ENCODE measurements at regions not wholly inside any gene's neighbourhood (a gene's known extent, or its start where the extent isn't known, plus 50 kb on each side); places are given as distances from the start of the nearest gene placed in this dataset.
"Not testable (repeated sequence)": the region's sequence is repeated elsewhere in the genome, so short reads cannot be mapped to it uniquely, and the experiment has no call there.

GRCh38 chr4:4090720-4091119, 136.0 kb downstream of the OTOP1 start:
- not testable (repeated sequence) for DNase-seq; H3K4me2 ChIP-seq (ENCODE audit: low read depth, low read length, poor library complexity, severe bottlenecking); H4K20me1 ChIP-seq (ENCODE audit: insufficient read depth, low read depth, low read length); H3K79me2 ChIP-seq (ENCODE audit: low read length); H3K9me3 ChIP-seq (ENCODE audit: low read length); H3K36me3 ChIP-seq (ENCODE audit: insufficient read depth, low read length); H3K27me3 ChIP-seq (ENCODE audit: low read length); H3K27ac ChIP-seq (ENCODE audit: low read length); H3K4me3 ChIP-seq (ENCODE audit: low read length); H3K9ac ChIP-seq (ENCODE audit: low read length); H3K9me2 ChIP-seq (replicated peaks; ENCODE audit: insufficient read depth, low read length); H3K4me1 ChIP-seq (ENCODE audit: low read length); H2AFZ ChIP-seq (ENCODE audit: low read length)

- not testable (repeated sequence) for DNase-seq; H3K4me3 ChIP-seq (ENCODE audit: low read length); H3K9me2 ChIP-seq (replicated peaks; ENCODE audit: insufficient read depth, low read length); H3K9ac ChIP-seq (ENCODE audit: low read length); H2AFZ ChIP-seq (ENCODE audit: low read length); H3K27ac ChIP-seq (ENCODE audit: low read length); H3K4me1 ChIP-seq (ENCODE audit: low read length); H4K20me1 ChIP-seq (ENCODE audit: insufficient read depth, low read depth, low read length); H3K4me2 ChIP-seq (ENCODE audit: low read depth, low read length, poor library complexity, severe bottlenecking); H3K79me2 ChIP-seq (ENCODE audit: low read length); H3K27me3 ChIP-seq (ENCODE audit: low read length); H3K36me3 ChIP-seq (ENCODE audit: insufficient read depth, low read length); H3K9me3 ChIP-seq (ENCODE audit: low read length)
Measured at GRCh38 chr4:4092159-4092558, 134.6 kb downstream of the OTOP1 start.

- H3K79me2 ChIP-seq (ENCODE audit: low read length); H2AFZ ChIP-seq (ENCODE audit: low read length); H4K20me1 ChIP-seq (ENCODE audit: insufficient read depth, low read depth, low read length); H3K9me3 ChIP-seq (ENCODE audit: low read length); H3K4me2 ChIP-seq (ENCODE audit: low read depth, low read length, poor library complexity, severe bottlenecking); H3K4me1 ChIP-seq (ENCODE audit: low read length); H3K9ac ChIP-seq (ENCODE audit: low read length); H3K27ac ChIP-seq (ENCODE audit: low read length); DNase-seq; H3K9me2 ChIP-seq (replicated peaks; ENCODE audit: insufficient read depth, low read length); H3K4me3 ChIP-seq (ENCODE audit: low read length); H3K36me3 ChIP-seq (ENCODE audit: insufficient read depth, low read length); H3K27me3 ChIP-seq (ENCODE audit: low read length): not testable (repeated sequence)
Measured at GRCh38 chr4:4099610-4100009, 127.1 kb downstream of the OTOP1 start.

- DNase-seq; H3K9me2 ChIP-seq (replicated peaks; ENCODE audit: insufficient read depth, low read length); H3K4me1 ChIP-seq (ENCODE audit: low read length); H3K27ac ChIP-seq (ENCODE audit: low read length); H3K36me3 ChIP-seq (ENCODE audit: insufficient read depth, low read length); H3K9ac ChIP-seq (ENCODE audit: low read length); H3K4me3 ChIP-seq (ENCODE audit: low read length); H3K27me3 ChIP-seq (ENCODE audit: low read length); H3K9me3 ChIP-seq (ENCODE audit: low read length); H3K4me2 ChIP-seq (ENCODE audit: low read depth, low read length, poor library complexity, severe bottlenecking); H3K79me2 ChIP-seq (ENCODE audit: low read length); H2AFZ ChIP-seq (ENCODE audit: low read length); H4K20me1 ChIP-seq (ENCODE audit: insufficient read depth, low read depth, low read length): not testable (repeated sequence)
Measured at GRCh38 chr4:4106923-4107322, 119.8 kb downstream of the OTOP1 start.

GRCh38 chr4:4107411-4108107, 119.2 kb downstream of the OTOP1 start:
- not testable (repeated sequence) for H3K4me3 ChIP-seq (ENCODE audit: low read length); H4K20me1 ChIP-seq (ENCODE audit: insufficient read depth, low read depth, low read length); H3K4me2 ChIP-seq (ENCODE audit: low read depth, low read length, poor library complexity, severe bottlenecking); H3K79me2 ChIP-seq (ENCODE audit: low read length); H3K9me2 ChIP-seq (replicated peaks; ENCODE audit: insufficient read depth, low read length); H3K9me3 ChIP-seq (ENCODE audit: low read length); H2AFZ ChIP-seq (ENCODE audit: low read length); H3K27ac ChIP-seq (ENCODE audit: low read length); H3K9ac ChIP-seq (ENCODE audit: low read length); H3K36me3 ChIP-seq (ENCODE audit: insufficient read depth, low read length); H3K4me1 ChIP-seq (ENCODE audit: low read length); H3K27me3 ChIP-seq (ENCODE audit: low read length)
- peak; percentile 70 for DNase-seq

- H3K9me2 ChIP-seq (replicated peaks; ENCODE audit: insufficient read depth, low read length); H3K79me2 ChIP-seq (ENCODE audit: low read length); H3K36me3 ChIP-seq (ENCODE audit: insufficient read depth, low read length); H3K4me3 ChIP-seq (ENCODE audit: low read length); H3K27me3 ChIP-seq (ENCODE audit: low read length); H3K4me1 ChIP-seq (ENCODE audit: low read length); DNase-seq; H3K9me3 ChIP-seq (ENCODE audit: low read length); H2AFZ ChIP-seq (ENCODE audit: low read length); H4K20me1 ChIP-seq (ENCODE audit: insufficient read depth, low read depth, low read length); H3K9ac ChIP-seq (ENCODE audit: low read length); H3K4me2 ChIP-seq (ENCODE audit: low read depth, low read length, poor library complexity, severe bottlenecking); H3K27ac ChIP-seq (ENCODE audit: low read length): not testable (repeated sequence)
Measured at GRCh38 chr4:4115381-4115780, 111.3 kb downstream of the OTOP1 start.

GRCh38 chr4:4116901-4117300, 109.8 kb downstream of the OTOP1 start:
- not testable (repeated sequence) for H3K9me2 ChIP-seq (replicated peaks; ENCODE audit: insufficient read depth, low read length); H3K4me2 ChIP-seq (ENCODE audit: low read depth, low read length, poor library complexity, severe bottlenecking)

GRCh38 chr4:4134368-4134767, 92.4 kb downstream of the OTOP1 start:
- not testable (repeated sequence) for DNase-seq; H2AFZ ChIP-seq (ENCODE audit: low read length); H3K4me1 ChIP-seq (ENCODE audit: low read length); H3K27ac ChIP-seq (ENCODE audit: low read length); H3K4me3 ChIP-seq (ENCODE audit: low read length); H3K27me3 ChIP-seq (ENCODE audit: low read length); H3K79me2 ChIP-seq (ENCODE audit: low read length); H3K9me2 ChIP-seq (replicated peaks; ENCODE audit: insufficient read depth, low read length); H3K9me3 ChIP-seq (ENCODE audit: low read length); H3K36me3 ChIP-seq (ENCODE audit: insufficient read depth, low read length); H4K20me1 ChIP-seq (ENCODE audit: insufficient read depth, low read depth, low read length); H3K9ac ChIP-seq (ENCODE audit: low read length); H3K4me2 ChIP-seq (ENCODE audit: low read depth, low read length, poor library complexity, severe bottlenecking)

More at GRCh38 chr4:4116901-4117300, 109.8 kb downstream of the OTOP1 start:
- not testable (repeated sequence) for H4K20me1 ChIP-seq (ENCODE audit: insufficient read depth, low read depth, low read length); H3K79me2 ChIP-seq (ENCODE audit: low read length); H3K27me3 ChIP-seq (ENCODE audit: low read length); H3K27ac ChIP-seq (ENCODE audit: low read length); H3K36me3 ChIP-seq (ENCODE audit: insufficient read depth, low read length); H2AFZ ChIP-seq (ENCODE audit: low read length); H3K4me3 ChIP-seq (ENCODE audit: low read length); H3K4me1 ChIP-seq (ENCODE audit: low read length); H3K9ac ChIP-seq (ENCODE audit: low read length); H3K9me3 ChIP-seq (ENCODE audit: low read length)
- peak; percentile 56 for DNase-seq

GRCh38 chr4:4136621-4137020, 90.1 kb downstream of the OTOP1 start:
- H4K20me1 ChIP-seq (ENCODE audit: insufficient read depth, low read depth, low read length); H3K4me3 ChIP-seq (ENCODE audit: low read length); H3K79me2 ChIP-seq (ENCODE audit: low read length); H3K4me2 ChIP-seq (ENCODE audit: low read depth, low read length, poor library complexity, severe bottlenecking); H3K9ac ChIP-seq (ENCODE audit: low read length); H3K4me1 ChIP-seq (ENCODE audit: low read length); H3K9me2 ChIP-seq (replicated peaks; ENCODE audit: insufficient read depth, low read length); H3K36me3 ChIP-seq (ENCODE audit: insufficient read depth, low read length); H3K27me3 ChIP-seq (ENCODE audit: low read length); H3K27ac ChIP-seq (ENCODE audit: low read length); DNase-seq; H3K9me3 ChIP-seq (ENCODE audit: low read length); H2AFZ ChIP-seq (ENCODE audit: low read length): not testable (repeated sequence)

All from Karpas-422 (cell line).